ENCODE measurements at regions not wholly inside any gene's neighbourhood (a gene's known extent, or its start where the extent isn't known, plus 50 kb on each side); places are given as distances from the start of the nearest gene placed in this dataset.
A peak's percentile ranks its signal among the peaks of the same experiment; 100 is the strongest.

- DNase-seq = no peak
Observed at GRCh38 chr7:84471576-84471975, 277.0 kb upstream of the SEMA3A start.

DNA sequence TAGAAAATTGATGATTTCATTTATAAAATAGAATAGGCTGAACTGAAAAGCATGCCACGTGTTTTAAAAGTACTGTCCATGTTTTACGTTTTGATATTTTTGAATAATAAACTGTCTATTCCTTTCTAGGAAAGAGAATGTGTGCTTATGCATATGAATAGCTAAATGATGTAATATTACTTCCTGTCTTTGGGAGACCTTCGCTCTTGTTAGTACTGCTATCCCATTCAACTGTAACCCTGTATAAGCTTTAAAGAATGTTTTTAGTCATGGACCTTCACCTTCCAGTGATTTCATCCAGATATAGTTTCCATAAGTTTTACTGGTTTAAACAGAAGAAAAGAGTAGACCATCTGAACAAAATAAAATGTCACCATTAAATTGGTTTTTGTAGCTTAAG, 274.4 kb upstream of the SEMA3A start:
- no peak for DNase-seq

DNA sequence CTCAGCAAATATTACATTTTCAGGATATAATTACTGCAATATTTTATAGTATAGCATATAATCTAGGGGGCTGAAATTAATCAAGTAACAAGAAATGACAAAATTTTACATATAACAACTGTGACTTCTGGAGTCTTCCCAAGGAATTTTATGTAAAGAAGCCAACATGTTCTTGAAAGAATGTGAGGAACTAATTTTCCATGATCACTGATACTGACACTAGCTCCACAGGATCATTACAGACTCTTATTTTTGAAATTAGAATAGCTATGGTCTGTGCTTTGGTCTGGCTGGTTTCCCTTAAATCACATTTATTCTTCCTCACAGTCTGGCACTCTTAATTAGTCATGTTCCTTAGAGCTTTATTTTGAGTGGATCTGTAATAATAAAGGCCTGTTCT, 267.7 kb upstream of the SEMA3A start:
- DNase-seq = no peak

- no peak for DNase-seq
Observed at GRCh38 chr7:84461093-84461492, 266.5 kb upstream of the SEMA3A start.

- no peak for DNase-seq
Observed at GRCh38 chr7:84455788-84456187, 261.2 kb upstream of the SEMA3A start.

- no peak for DNase-seq
Observed at GRCh38 chr7:84454174-84454959, 259.8 kb upstream of the SEMA3A start.

DNA sequence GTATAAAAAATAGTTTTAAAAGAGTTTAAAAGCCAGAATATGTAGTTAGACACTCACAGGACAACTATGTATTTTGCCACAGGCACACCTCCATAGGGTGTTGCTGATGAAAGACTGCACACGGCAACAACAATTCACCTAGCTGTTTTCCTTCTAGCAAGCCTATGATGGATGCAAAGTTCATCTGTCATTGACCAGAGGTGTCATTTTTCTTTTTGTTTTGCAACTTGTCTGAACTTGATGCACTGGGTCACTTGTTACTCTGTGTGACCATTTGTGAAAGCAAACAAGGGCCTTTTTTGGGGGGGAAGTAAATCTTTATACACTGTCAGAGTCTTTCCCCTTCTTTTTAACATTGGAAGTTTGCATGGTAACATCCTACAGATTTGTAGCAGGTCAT, 258.0 kb upstream of the SEMA3A start:
- DNase-seq = no peak

- DNase-seq = no peak
Observed at GRCh38 chr7:84450772-84451171, 256.2 kb upstream of the SEMA3A start.

GRCh38 chr7:84447636-84448293, 253.2 kb upstream of the SEMA3A start:
- no peak for DNase-seq

- no peak for DNase-seq
Observed at GRCh38 chr7:84446991-84447480, 252.4 kb upstream of the SEMA3A start.

GRCh38 chr7:84425702-84426259, 231.2 kb upstream of the SEMA3A start:
- no peak for DNase-seq

- no peak for DNase-seq
Observed at GRCh38 chr7:84422790-84423189, 228.2 kb upstream of the SEMA3A start.

GRCh38 chr7:84412161-84412969, 217.8 kb upstream of the SEMA3A start:
- DNase-seq = no peak

DNA sequence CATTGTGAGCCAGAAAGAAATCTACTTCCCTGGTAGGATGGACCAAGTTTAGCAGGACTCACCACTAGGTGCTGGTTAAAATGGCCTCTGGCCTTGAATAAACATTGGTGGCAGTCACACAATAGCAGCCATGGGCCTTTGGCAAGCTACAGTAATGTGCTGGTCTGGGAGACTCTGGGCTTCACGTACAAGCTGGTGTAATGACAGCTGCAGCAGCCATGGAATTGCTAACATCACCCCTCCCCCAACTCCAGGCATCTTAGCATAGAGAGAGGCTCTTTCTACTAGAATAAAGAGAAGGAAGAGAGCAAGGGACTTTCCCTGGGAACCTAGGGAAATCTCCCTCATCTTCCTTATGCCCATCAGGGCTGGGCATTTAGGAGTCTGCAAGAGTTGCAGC, 205.1 kb upstream of the SEMA3A start:
- no peak for DNase-seq

GRCh38 chr7:84394219-84394618, 199.6 kb upstream of the SEMA3A start:
- no peak for DNase-seq

DNA sequence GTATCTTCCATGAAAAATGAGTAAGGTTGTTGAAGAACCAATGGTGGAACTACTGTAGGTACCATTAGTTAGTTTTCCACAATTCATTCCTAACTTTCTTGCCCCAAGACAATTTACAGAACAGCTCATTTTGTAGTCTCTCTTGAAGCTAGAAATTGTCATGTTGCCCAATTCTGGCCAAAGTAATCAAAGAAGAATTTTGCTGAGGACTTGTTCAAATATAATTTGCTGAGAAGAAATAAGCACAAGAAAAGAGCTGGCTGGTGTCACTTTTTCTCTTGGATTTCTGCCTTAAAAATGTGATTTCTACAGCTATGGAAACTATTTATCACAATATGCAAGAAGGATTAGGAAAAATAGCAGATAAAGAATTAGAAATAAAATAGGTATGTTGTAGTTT, 199.2 kb upstream of the SEMA3A start:
- DNase-seq = no peak

DNA sequence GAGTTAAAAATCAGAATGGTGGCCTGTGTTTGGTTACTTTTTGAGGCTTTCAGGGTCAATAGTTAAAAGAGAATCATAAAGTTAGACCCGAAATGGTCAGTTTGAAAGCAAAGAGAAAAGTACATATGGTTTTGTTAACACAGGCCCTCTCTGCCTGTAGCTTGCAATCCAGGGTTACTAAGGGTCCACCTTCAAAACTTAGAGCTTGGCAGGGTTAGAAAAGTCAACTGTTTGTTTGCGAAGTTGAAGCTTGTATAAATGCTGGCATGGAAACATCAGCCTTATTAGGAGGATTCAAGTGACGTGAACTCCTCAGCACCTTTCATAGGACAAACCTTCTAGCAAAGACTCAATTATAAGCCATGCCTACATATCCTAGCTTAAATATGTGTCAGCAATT, 196.3 kb upstream of the SEMA3A start:
- DNase-seq = no peak

- DNase-seq = no peak
Observed at GRCh38 chr7:84389242-84389641, 194.7 kb upstream of the SEMA3A start.

- DNase-seq = no peak
Observed at GRCh38 chr7:84387595-84387994, 193.0 kb upstream of the SEMA3A start.

GRCh38 chr7:84384417-84384816, 189.8 kb upstream of the SEMA3A start:
- no peak for DNase-seq

- no peak for DNase-seq
Observed at GRCh38 chr7:84379446-84379845, 184.9 kb upstream of the SEMA3A start.

DNA sequence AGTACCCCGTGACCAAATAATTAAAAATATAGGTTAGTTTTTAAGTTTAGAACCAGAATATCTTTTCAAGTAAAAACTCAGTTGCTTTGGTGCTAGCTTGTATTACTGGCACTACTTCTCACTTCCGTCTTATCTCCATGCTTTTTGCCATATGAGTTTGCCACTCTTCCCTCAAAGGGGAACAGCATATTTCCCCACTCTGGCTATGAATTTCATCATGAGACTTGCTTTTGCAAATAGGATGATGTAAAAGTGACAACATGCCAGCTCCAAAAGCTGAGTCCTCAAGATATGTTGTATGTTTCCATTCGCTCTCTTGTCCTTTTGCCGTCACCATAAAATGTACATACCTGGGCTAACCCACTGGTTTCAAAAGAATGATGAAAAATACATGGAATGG, 178.1 kb upstream of the SEMA3A start:
- DNase-seq = peak; percentile 52 to 80

DNA sequence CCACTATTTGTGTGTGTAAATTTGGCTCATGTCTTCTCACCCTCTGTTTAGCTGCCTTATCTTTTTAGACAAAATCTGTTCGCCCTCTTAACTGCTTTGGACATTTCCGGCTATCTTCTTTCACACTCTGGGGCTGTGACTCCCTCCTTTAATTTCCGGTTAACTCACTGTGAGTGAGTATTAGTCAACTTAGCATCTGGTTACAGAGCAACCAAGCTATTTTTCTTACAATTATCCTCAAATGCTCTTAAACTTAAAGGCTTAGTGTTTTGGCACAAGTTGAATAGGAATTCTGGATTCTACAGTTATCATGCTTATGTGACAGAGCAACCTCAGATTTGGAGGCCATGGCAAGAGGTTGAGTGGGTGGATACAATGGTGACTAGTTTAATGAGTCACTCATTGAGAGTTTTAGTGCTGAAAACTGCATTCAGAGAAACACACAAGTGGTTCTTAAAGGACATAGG, 177.6 kb upstream of the SEMA3A start:
- DNase-seq = peak in 1 of 2 donors; percentile 4
